ENCODE measurements at regions not wholly inside any gene's neighbourhood (a gene's known extent, or its start where the extent isn't known, plus 50 kb on each side); places are given as distances from the start of the nearest gene placed in this dataset.
"Not testable (repeated sequence)": the region's sequence is repeated elsewhere in the genome, so short reads cannot be mapped to it uniquely, and the experiment has no call there.

DNA sequence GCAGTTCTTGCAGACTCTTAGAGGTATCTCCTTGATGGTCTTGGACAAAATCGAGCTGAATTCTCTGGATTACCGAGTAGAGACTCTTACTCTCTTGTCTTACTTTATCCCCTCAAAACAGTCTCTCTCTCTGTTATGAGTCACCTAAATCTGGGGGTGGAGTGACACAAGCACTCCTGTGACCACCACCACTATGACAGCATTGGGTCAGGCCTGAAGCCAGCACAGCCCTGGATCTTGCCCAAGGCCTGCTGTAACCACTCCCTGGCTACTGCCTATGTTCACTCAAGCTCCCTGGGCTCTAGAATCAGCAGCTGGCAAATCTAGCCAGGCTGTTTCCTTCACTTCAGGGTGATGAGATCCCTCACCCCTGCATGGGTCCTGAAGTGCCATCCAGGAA lies 662.5 kb downstream of the LUZP2 start:
- DNase-seq (ENCODE audit: low read depth in 2 of 2) = no peak

DNA sequence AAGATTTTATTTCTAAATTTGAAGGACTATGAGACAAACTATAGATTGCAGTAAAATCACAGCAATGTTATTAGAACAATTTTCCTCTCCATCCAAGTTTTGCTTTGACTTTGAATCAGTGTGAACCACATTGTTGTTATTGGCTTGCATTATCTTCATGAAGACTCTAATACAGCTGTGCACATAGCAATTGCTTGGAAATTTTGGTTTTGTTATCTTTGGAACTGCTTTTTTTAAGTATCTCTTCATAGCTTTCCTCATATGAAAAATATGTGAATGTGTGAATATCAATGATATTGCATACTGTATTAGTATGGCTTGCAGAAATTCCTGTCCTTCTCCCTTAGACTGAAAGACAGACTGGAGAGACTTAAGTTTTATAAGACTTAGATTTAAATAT lies 666.6 kb downstream of the LUZP2 start:
- DNase-seq (ENCODE audit: low read depth in 2 of 2) = no peak

DNA sequence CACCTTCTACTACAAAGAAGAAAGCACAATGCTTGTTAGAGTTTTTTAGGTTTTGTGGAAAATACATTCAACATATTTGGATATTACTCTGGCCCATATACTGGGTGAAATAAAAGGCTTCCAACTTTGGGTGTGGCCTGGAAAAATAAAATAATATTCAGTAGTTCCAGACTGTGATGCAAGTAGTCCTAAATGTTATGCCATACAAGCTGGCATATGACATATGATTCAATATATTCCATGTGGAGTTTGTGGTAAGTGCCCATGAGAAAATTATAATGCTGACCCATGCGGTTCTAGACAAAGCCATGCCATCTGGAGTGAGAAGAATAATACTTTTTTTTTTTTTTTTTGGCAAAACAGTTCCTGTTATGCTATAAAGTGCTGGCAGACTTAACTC lies 683.3 kb downstream of the LUZP2 start:
- DNase-seq (ENCODE audit: low read depth in 2 of 2) = no peak

DNA sequence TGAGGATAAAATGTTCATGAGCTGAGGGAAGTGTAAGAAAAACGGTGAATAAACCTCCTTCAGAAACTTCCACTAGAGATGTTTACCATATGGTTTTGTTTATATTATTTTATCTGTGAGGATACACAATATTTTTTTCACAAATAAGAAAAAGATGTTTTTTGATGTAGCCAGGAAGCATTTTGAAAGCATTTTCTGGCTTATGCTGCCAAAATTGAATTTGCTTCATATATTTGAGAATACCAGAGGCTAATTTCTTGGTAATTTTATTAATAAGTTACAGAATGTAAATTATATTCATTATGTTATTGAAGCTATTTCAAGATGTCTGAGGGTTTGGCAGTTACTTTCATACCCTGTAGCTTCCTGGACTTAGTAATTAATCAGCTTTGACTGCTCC lies 686.6 kb downstream of the LUZP2 start:
- DNase-seq (ENCODE audit: low read depth in 2 of 2) = no peak

DNA sequence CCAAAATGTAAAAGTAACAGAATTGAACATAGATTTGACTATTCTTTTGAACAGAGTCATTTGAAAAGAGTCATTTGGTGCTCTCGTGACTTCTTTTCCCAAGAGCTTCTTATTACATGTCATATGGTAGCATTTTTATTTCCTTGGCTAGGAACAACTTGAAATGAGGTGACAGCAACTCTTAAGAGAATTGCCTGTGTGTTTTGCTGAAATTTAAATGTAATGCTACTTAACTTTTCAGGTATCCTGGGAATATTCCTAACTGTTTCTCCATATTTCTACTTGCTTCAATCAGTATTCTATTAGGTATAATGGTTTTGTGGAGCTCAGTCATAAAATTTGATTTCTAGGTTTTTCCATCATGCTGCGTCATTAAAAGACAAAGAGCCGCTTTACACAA lies 700.7 kb downstream of the LUZP2 start:
- no peak for DNase-seq (ENCODE audit: low read depth in 2 of 2)

GRCh38 chr11:25198704-25199103 lies 701.9 kb downstream of the LUZP2 start:
- DNase-seq (ENCODE audit: low read depth in 2 of 2) = no peak

DNA sequence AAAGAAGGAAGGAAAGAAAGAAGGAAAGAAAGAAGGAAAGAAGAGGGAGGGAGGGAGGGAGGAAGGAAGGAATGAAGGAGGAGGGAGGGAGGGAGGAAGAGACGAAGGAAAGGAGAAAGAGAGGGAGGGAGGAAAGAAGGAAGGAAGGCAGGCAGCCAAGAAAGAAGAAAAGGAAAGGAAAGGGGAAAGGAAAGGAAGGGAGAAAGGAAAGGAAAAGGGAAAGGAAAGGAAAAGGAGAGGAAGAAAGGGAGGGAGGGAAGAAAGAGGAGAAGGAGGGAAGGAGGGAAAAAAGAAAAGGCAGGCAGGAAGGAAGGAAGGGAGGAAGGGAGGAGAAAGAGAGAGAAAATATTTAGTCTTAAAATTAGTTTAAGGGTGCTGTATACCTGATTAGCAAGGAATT lies 704.1 kb downstream of the LUZP2 start:
- no peak for DNase-seq (ENCODE audit: low read depth in 2 of 2)

GRCh38 chr11:25206762-25207161 lies 709.9 kb downstream of the LUZP2 start:
- DNase-seq (ENCODE audit: low read depth in 2 of 2) = no peak

- DNase-seq (ENCODE audit: low read depth in 2 of 2) = no peak
These were observed 714.9 kb downstream of the LUZP2 start for GRCh38 chr11:25211635-25212254.

DNA sequence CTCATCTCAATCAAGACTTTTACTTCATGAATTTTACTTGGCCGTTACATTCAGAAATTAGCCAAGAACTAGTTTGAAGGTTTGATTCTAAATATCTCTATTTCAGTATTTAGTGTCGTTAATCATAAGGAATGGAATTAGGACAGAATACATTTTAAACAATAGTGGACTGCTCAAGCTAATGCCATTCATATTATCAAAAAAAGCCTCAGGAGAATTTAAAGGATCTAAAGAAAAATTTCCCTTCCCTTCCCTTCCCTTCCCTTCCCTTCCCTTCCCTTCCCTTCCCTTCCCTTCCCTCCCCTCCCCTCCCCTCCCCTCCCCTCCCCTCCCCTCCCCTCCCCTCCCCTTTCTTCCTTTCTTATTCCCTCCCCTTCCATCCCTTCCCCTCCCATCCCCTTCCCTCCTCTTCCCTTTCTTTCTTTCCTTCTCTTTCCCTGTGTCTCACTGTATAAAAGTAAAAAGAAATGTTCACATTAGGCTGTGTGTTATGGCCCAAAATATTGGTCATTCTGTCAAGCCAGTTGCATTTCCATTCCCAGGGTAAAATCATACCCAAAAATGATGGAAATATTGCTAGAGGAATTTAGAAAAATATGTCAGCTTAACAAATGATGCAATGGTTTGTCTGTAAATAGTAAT lies 717.8 kb downstream of the LUZP2 start:
- no peak for DNase-seq (ENCODE audit: low read depth in 2 of 2)

DNA sequence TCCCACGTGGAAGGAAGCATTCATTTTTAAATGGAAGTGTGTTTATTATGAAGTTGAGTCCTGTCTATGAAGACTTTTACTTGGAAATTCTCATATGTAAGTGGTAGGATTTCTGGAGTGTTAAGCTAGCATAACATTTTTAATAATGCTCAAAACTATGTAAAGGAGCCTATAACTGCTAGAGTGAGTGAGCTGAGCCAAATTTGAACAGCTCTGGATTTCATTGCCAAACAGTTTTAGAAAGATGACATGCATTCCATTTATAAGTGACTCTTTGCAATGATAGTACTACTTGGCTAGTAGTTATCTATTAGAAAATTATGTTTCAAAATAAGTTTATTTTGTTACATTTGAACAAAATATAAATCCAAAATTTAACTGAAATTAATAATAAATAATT lies 721.2 kb downstream of the LUZP2 start:
- no peak for DNase-seq (ENCODE audit: low read depth in 2 of 2)

DNA sequence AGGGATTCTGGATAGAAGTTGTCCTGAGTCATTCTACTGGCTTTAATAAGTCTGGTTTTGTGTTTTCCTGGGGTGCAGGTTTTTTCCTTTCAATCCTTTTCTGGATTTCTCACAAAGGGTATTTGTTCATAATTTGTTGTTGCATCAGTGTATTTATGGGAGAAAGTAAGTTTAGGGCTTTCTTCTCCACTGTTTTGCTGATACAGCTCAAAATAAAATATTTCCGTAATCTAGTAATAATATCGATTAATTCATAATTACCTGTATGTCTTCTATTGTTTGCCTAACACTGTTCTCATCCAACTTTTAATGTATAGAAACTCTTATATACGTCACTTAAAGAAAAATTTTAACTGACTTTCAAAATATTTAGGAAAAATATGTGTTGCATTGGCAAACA lies 728.2 kb downstream of the LUZP2 start:
- DNase-seq (ENCODE audit: low read depth in 2 of 2) = no peak

GRCh38 chr11:25242928-25243327 lies 746.1 kb downstream of the LUZP2 start:
- DNase-seq (ENCODE audit: low read depth in 2 of 2) = no peak

- no peak for DNase-seq (ENCODE audit: low read depth in 2 of 2)
These were observed 747.3 kb downstream of the LUZP2 start for GRCh38 chr11:25244126-25244525.

DNA sequence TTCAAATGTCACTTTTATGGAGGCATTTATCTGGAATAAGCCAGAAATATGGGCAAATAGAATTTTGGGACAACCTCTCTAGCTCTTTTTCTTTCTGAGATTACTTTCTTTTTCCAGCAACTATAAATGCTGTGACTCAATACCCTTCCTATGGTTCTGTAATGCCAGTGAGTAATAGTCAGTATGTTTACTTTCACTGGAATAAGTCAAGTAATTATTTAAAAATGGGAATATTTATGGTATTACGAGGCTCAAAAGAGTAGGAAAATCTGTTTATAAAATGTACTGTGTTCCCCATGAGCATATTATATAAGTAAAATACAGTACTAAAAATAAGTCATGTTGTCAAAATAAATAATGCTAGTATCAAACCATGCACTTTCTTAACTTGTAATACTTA lies 750.5 kb downstream of the LUZP2 start:
- no peak for DNase-seq (ENCODE audit: low read depth in 2 of 2)

- DNase-seq (ENCODE audit: low read depth in 2 of 2) = no peak
These were observed 756.0 kb downstream of the LUZP2 start for GRCh38 chr11:25252854-25253253.

DNA sequence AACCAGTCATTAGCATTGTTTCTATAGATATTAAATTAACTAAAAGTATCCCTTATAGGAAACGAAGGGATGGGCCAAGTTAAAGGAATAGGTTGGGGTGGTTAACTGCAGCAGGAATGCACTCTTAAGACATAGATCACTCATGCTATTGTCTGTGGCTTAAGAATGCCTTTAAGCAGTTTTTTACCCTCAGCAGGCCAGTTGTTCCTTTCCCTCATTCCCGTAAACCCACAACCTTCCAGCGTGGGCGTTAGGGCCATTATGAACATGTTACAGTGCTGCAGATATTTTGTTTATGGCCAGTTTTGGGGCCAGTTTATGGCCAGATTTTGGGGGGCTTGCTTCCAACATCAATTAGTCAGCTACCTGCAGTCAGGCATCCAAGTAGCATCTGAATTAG lies 767.0 kb downstream of the LUZP2 start:
- not testable (repeated sequence) for DNase-seq (ENCODE audit: low read depth in 2 of 2)

DNA sequence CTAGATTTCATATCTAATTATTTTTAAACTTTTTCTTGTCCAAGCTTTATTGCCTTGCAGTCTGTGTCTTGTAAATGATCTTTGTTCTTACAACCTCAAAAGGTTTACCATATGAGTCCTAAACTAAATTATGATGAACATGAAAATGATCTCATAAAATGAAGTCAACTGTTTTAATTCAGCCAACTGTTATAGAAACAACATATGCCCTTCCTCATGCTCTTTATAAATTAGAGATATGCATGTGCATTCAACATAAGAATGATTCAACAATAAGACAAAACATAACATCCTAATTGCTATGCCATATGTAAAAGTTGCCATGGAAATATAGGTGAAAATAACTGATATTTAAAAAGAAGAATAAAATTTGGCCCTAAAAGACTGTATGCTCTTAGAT lies 774.4 kb downstream of the LUZP2 start:
- DNase-seq (ENCODE audit: low read depth in 2 of 2) = no peak

- DNase-seq (ENCODE audit: low read depth in 2 of 2) = no peak
These were observed 775.4 kb downstream of the LUZP2 start for GRCh38 chr11:25272214-25272613.

DNA sequence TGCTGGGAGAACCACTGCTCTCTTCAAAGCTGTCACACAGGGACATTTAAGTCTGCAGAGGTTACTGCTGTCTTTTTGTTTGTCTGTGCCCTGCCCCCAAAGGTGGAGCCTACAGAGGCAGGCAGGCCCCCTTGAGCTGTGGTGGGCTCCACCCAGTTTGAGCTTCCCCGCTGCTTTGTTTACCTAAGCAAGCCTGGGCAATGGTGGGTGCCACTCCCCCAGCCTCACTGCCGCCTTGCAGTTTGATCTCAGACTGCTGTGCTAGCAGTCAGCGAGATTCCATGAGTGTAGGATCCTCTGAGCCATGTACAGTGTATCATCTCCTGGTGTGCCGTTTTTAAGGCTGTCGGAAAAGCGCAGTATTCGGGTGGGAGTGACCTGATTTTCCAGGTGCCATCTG lies 784.0 kb downstream of the LUZP2 start:
- DNase-seq (ENCODE audit: low read depth in 2 of 2) = not testable (repeated sequence)

DNA sequence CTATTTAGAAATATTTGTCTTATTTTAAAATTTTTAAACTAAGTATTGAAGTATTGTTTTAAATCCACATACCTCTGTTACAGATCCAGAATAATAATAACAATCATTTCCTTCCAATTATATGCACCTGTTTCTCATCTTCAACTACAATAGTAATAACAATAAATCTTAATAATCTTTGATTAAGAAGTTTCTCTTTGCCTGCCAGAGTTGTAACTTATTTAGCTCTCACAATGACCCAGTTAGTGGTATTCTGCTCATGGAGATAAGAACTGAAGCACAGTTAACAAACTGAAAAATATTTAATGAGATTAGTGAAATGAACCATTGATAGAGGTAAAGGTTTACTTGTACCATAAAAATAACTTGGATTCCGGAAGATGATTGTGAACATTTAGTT lies 796.3 kb downstream of the LUZP2 start:
- DNase-seq (ENCODE audit: low read depth in 2 of 2) = no peak

GRCh38 chr11:25298450-25298849 lies 801.6 kb downstream of the LUZP2 start:
- no peak for DNase-seq (ENCODE audit: low read depth in 2 of 2)

- DNase-seq (ENCODE audit: low read depth in 2 of 2) = no peak
These were observed 813.0 kb downstream of the LUZP2 start for GRCh38 chr11:25309818-25310217.

- DNase-seq (ENCODE audit: low read depth in 2 of 2) = no peak
These were observed 820.4 kb downstream of the LUZP2 start for GRCh38 chr11:25317216-25317615.
